GM19452 (cell line): ENCODE measurements at regions not wholly inside any gene's neighbourhood (a gene's known extent, or its start where the extent isn't known, plus 50 kb on each side); places are given as distances from the start of the nearest gene placed in this dataset.

Source experiments
- ATAC-seq: cut with Tn5 transposase; IDR thresholded peaks from one replicate; pipeline ENCODE4 v1.9.1; 2021; ENCODE audit not compliant: unreplicated experiment

GRCh38 chr6:141594874-141595273 lies 537.9 kb upstream of the GJE1 start:
- ATAC-seq = no peak

- no peak for ATAC-seq
Observed at GRCh38 chr6:141593311-141593710, 539.4 kb upstream of the GJE1 start.

- no peak for ATAC-seq
Observed at GRCh38 chr6:141587482-141588266, 545.1 kb upstream of the GJE1 start.

GRCh38 chr6:141580988-141581552 lies 551.7 kb upstream of the GJE1 start:
- ATAC-seq = no peak

GRCh38 chr6:141580131-141580530 lies 552.6 kb upstream of the GJE1 start:
- ATAC-seq = no peak

- no peak for ATAC-seq
Observed at GRCh38 chr6:141576751-141577150, 556.0 kb upstream of the GJE1 start.

- ATAC-seq = peak; percentile 89
Observed at GRCh38 chr6:141562851-141563763, 569.6 kb upstream of the GJE1 start.

- ATAC-seq = peak; percentile 43
Observed at GRCh38 chr6:141562186-141562811, 570.4 kb upstream of the GJE1 start.

- ATAC-seq = no peak
Observed at GRCh38 chr6:141561154-141561553, 571.6 kb upstream of the GJE1 start.

- peak; percentile 67 for ATAC-seq
Observed at GRCh38 chr6:141552463-141552862, 580.3 kb upstream of the GJE1 start.

- ATAC-seq = no peak
Observed at GRCh38 chr6:141552031-141552430, 580.7 kb upstream of the GJE1 start.

GRCh38 chr6:141551318-141551717 lies 581.4 kb upstream of the GJE1 start:
- ATAC-seq = no peak

GRCh38 chr6:141550471-141550870 lies 582.3 kb upstream of the GJE1 start:
- no peak for ATAC-seq

GRCh38 chr6:141548966-141549365 lies 583.8 kb upstream of the GJE1 start:
- no peak for ATAC-seq

- no peak for ATAC-seq
Observed at GRCh38 chr6:141541581-141542324, 591.0 kb upstream of the GJE1 start.

- ATAC-seq = no peak
Observed at GRCh38 chr6:141540207-141540606, 592.5 kb upstream of the GJE1 start.

GRCh38 chr6:141539617-141540016 lies 593.1 kb upstream of the GJE1 start:
- no peak for ATAC-seq

- ATAC-seq = no peak
Observed at GRCh38 chr6:141532211-141532610, 600.5 kb upstream of the GJE1 start.

- no peak for ATAC-seq
Observed at GRCh38 chr6:141531040-141531439, 601.7 kb upstream of the GJE1 start.

GRCh38 chr6:141528596-141528995 lies 604.1 kb upstream of the GJE1 start:
- no peak for ATAC-seq

GRCh38 chr6:141526985-141527384 lies 605.7 kb upstream of the GJE1 start:
- ATAC-seq = no peak
